ENCODE measurements at regions not wholly inside any gene's neighbourhood (a gene's known extent, or its start where the extent isn't known, plus 50 kb on each side); places are given as distances from the start of the nearest gene placed in this dataset.
"Not testable (repeated sequence)": the region's sequence is repeated elsewhere in the genome, so short reads cannot be mapped to it uniquely, and the experiment has no call there.

- not testable (repeated sequence) for DNase-seq
These were observed 51.1 kb downstream of the NBPF8 start for GRCh38 chr1:120465900-120466299.

GRCh38 chr1:120477663-120478062, 62.8 kb downstream of the NBPF8 start:
- DNase-seq: not testable (repeated sequence)

DNA sequence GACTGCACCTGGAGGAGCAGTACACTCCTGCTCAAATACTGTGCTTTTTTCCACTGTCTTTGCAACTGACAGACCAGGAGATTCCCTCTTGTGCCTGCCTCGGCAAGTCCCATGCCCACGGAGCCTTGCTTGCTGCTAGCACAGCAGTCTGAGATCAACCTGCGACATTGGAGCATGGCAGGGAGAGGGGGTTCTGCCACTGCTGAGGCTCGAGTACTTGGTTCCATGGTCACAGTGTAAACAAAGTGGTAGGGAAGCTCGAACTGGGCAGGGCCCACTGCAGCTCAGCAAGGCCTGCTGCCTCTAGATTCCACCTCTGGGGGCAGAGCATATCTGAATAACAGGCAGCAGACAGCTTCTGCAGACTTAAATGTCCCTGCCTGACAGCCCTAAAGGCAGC, 63.6 kb downstream of the NBPF8 start:
- not testable (repeated sequence) for DNase-seq

DNA sequence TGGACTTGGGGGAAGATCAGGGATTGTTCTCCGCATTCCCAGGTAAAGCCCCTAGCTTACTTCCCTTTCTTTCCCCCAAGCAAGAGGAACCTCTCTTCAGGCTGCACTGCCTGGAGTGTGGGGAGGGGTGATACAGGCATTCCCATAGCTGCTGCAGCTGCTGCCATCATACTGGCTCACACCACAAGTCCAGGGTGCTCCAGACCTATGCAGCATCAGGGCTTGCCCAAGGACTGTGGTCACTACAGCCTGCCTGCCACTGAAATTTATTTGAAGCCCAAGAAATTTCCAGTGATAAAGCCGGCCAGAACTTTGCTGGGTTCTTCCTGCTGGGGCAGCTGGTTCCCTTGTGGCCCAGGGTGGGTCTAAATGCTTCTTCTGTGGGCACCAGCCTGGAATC, 72.7 kb downstream of the NBPF8 start:
- not testable (repeated sequence) for DNase-seq

- DNase-seq: not testable (repeated sequence)
These were observed 74.4 kb downstream of the NBPF8 start for GRCh38 chr1:120489217-120489616.

GRCh38 chr1:120497145-120497544, 82.3 kb downstream of the NBPF8 start:
- not testable (repeated sequence) for DNase-seq

DNA sequence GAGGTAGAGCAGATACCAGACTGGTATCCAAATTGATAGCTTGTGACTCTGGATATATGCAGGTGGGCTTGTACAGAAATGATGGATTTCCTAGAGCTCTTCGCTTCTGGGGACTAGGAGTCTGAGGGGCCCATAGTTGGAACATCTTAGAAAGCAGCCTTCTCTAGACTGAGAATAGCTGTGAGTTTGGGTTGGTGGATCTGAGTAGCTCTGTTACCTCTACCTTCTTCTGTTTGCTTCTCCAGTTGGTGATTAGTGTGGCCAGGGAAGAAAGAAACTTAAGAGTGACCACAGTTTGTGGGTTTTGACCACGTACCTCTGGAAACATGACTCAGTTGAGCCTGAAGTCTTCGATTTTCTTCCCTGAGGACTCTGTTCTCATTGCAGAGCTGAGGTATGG, 88.4 kb downstream of the NBPF8 start:
- DNase-seq: not testable (repeated sequence)

DNA sequence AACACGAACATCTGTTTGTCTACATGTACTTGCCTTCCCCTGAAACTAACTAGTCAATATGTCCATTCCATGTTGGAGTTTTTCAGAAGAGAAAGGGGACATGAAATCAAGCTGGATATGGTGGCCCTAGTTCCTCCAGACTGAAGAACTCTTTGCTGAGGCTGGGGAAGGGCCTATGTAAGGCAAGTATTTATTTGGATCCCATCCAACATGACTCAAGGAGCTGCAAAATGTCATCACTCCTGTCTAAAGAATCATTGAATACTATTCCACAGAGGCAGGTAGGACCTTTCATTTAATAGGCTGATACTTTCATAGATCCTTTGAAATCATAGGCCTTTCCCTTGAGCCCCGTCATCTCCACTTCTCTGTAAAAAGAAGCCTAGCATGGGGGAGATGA, 91.5 kb downstream of the NBPF8 start:
- not testable (repeated sequence) for DNase-seq

DNA sequence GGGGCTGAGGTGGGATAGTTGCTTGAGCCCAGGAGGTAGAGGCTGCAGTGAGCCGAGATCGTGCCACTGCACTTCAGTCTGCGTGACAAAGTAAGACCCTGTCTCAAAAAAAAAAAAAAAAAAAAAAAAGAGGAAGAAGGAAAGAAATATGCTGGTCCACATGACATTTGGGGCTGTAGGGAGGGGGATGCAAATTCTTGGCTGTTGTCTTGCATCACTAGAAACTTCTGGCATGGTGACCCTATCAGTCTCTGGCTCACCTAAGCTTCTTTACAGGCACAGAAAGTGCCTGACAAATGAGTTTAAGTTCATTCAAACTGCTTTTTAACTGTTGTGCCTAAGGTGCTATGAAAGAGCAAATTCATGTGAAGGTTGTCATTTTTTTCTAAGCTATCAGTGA, 93.5 kb downstream of the NBPF8 start:
- DNase-seq: not testable (repeated sequence)

- not testable (repeated sequence) for DNase-seq
These were observed 94.4 kb downstream of the NBPF8 start for GRCh38 chr1:120509258-120509657.

DNA sequence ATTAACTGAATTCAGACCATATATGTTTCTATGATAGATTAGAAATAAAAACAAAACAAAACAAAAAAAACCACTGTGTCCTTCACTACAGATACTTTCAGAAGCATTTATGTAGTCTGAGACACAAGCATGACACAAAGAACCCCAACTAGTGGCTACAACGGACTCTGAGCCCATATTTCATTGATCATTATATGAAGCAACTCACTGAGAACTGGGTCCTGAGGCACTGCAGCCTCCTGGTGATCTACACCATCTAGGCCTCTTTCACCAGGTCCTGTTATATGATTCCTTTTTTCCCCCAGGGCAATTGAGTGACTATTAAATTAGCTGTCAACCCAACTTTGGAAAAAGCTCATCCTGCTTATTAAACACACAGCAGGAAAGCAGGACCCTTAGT, 98.3 kb downstream of the NBPF8 start:
- DNase-seq: not testable (repeated sequence)

GRCh38 chr1:120513531-120513930, 98.7 kb downstream of the NBPF8 start:
- not testable (repeated sequence) for DNase-seq

DNA sequence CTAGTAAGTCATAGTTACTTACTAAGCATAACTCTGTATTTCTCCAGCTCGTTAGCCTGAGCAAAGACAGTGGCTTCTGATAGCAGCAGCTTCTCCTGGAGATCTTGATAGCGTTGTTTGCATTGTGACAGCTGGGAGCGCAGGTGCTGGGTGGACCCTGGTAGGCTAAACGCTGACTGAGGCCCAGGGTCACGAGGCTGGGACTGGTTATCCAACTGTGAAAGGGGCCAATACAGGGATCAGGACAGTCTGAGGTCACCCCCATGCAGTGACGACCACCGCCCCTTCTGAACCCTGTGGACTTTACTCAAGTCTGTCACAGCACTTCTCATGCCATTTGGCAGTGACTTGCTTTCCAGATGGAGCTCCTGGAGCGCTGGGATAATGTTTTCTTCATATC, 104.4 kb downstream of the NBPF8 start:
- DNase-seq: not testable (repeated sequence)

DNA sequence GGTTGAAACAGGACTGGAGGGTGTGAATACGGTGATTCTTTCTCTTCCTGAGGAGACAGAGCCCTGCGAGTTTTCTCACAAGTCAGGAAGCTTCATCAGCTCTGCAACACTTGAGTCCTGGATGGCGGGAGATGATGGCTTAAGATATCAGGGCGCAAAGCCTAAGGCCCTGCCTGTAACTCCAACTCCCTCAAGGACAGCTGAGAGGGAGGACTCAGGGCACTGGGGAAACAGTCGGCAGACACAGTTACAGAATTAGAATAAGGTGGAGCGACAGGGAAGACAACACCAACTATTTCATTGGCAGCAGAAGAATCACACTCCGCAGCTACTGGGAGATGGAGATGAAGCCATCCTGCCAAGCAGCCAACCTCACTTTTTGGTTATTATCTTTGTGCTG, 109.6 kb downstream of the NBPF8 start:
- not testable (repeated sequence) for DNase-seq

GRCh38 chr1:120525386-120525785, 110.6 kb downstream of the NBPF8 start:
- not testable (repeated sequence) for DNase-seq

DNA sequence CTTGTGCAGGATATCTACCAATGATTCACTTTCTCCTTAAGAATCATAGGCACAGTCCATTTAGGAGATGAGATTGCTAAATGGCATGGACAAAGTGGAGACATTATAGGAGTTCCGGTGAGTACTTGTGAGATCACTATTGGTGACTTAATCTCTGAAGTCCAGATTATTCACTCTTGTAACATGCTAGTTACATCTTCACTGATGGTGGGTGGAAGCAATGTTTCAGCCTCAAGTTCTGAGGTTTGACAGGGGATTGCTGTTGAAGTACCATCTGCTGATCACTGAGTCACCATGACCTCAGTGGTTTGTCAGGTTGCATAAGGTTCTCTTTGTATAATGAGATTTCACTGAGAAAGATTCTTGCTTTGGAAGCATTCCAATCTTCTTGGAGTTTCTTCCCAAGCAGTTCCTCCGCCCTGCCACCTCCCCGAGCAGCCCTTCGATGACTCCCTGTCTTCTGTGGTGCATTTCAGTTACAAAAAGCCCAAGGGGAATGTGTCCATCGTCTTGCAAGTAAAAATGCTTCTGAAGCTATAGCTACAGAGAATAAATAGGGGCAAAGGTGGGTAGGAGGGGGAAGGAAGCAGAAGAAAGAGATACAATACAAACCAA, 114.7 kb downstream of the NBPF8 start:
- DNase-seq: not testable (repeated sequence)

DNA sequence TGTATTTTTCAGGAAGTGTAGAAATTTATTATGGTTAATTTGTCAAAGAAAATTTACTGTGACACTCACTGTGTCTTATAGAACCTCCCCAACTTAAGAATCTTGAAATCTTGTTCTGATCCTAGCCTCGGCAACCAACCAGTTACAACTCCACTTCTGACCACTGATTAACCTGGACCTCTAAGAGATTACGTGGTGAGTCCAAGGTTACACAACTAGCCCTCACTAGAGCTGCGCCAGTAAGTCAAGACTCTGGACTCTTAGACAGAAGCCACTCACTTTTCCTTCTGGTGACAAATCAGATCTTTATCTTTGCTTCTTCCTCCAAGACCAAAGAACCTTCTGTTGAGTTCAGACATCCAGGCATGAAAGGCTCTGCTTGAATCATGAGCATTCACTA, 116.6 kb downstream of the NBPF8 start:
- DNase-seq: not testable (repeated sequence)

DNA sequence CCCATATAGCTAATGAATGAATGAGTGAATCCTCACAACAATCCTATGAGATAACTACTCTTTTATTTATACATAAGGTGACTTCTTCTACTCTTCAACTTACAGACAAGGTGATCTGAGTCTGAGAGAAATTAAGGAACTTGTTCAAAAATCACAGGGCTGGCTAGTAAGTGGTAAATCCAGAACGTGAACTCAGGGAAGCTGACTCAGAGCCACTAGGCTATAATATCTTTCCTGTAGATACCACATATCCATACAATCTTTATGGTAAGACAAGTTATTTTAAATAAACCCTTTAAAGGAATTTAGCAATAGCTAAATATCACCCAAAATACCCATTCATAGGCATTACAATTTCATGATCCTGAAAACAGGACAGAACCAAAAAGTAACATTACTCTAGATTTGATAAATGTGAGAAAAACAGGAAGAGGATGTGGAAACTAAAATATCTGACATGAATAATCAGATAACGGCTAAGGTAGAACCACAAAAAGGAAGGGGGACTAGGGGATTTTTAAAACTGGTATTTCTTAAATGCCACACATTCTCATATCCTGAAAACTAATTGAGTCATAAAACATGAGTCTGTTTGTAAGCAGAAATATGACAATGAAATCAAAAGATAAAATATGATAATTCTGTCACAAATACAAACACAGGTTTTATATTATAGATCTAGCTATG, 119.7 kb downstream of the NBPF8 start:
- not testable (repeated sequence) for DNase-seq

DNA sequence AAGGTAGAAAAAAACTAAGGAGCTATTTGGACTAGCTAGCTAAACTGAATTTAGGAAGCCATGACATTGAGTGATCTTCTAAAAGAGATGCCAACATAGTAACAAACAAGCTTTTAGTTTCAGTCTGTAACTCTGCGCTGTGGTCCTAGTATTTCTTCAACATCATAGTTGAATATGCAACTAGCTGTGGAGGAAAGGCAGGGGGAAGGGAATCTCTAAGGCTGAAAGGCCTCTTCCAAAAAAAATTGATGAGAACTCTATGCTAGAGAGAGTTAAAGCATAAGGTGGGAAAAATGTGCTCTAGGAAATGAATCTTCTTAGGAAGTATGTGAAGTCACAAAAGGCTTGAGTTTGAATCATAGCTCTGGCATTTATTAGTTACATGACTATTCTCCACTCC, 120.2 kb downstream of the NBPF8 start:
- DNase-seq: not testable (repeated sequence)

DNA sequence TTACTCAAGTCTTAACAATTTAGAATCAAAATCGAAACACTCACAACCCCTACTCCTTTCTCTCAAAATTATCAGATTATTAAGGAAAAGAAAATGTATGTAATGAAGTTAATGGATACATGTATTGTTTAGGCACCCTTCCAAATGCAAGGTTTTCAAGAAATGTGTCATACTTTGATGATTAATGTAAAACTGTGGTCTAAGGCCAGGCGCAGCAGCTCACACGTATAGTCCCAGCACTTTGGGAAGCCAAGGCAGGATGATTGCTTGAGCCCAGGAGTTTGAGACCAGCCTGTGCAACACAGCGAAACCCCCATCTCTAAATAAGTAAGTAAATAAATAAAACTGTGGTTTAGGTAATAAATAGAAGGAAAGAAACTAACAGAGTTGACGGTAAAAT, 126.6 kb downstream of the NBPF8 start:
- DNase-seq: not testable (repeated sequence)

DNA sequence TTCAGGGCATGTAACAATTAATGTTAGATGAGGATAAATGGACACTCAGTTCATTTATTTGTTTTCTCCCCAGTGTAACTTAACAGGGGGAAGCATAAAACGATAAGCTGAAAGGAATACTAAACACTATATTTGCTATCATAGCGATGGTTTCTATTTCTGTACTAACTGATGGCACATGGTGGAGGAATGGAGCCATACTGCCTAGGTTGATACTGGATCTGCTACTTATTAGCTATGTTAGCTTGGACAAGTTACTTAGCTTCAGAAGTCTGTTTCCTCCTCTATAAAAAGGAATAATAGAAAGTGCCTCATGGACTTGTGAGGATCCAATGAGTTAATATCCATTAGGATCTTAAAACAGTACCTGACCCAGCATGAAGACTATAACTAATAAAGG, 127.5 kb downstream of the NBPF8 start:
- DNase-seq: not testable (repeated sequence)

- not testable (repeated sequence) for DNase-seq
These were observed 128.1 kb downstream of the NBPF8 start for GRCh38 chr1:120542940-120543339.

DNA sequence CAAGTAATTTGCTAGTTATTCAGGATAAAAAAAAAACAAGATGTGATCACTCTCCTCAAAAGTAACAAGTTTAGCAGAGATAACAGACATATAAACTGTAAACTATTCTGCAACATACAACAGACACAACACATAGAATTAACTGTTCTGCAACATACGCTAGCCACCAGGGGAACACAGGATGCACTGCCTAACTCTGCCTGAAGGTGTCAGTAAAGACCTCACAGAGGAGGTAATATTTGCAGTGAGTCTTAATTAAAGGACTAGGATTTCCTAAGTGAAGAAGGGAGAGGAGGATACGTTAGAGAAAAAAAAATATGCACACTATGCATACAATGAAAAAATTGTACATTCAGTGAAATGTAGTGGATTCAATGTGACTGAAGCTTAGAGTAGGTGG, 129.6 kb downstream of the NBPF8 start:
- DNase-seq: peak; percentile 77

GRCh38 chr1:120550335-120550734, 135.5 kb downstream of the NBPF8 start:
- not testable (repeated sequence) for DNase-seq

DNA sequence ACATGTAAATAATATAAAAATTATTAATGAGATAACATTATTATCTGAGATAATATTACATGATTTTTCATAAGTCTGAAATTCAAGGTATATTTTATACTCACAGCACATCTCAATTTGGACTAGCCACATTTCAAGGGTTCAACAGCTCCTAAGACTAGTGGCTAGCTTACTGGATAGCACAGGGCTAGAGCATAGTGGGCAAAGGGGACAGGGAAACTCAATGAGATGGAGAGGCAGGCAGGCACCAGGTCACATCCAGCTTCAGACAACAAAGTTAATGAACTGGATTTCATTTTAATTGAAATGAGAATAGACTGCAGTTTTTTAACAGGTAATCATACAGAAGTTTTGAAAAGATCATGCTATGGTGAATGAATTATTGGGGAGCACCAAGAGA, 137.4 kb downstream of the NBPF8 start:
- DNase-seq: not testable (repeated sequence)

All from activated T-cell treated with anti-CD3 and anti-CD28 coated beads, Interleukin-2, amount 50 U/mL, for 1 hour (primary cell).